ENCODE measurements at regions not wholly inside any gene's neighbourhood (a gene's known extent, or its start where the extent isn't known, plus 50 kb on each side); places are given as distances from the start of the nearest gene placed in this dataset.

DNA sequence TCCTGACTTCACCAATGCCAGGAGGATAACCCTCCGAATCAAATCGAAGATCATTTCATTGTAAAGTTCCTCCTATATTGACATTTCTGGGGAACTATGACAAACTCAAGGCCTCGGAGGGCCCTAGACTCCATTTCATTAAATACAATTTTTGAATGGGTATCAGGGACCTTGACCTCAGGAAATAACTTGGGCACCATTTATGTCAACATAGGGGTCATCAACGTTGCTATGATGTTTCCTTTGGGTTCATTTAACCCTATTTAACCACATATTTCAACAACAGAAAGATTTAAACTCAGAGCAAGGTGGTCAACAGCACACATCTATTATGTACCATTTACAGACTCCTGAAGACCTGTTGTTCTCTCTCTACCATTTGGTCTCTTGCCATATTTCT, 395.1 kb downstream of the TRIML1 start:
- Histone ChIP-seq H3K9ac (ENCODE audit: low read length) (no peak overlapping the region), H3K79me2 (ENCODE audit: low read length) (no peaks in the 10 kb centered on the region), H2AFZ (ENCODE audit: low read depth, low read length) (no peak overlapping the region), H3K27ac (ENCODE audit: low read length) (no peak overlapping the region), H3K4me1 (ENCODE audit: low read length) (no peaks in the 10 kb centered on the region), H3K4me3 (ENCODE audit: low read length) (no peak overlapping the region), H3K9me3 (ENCODE audit: insufficient read depth, low read length) (no peaks in the 10 kb centered on the region), H3K27me3 (ENCODE audit: low read depth, low read length) (no peaks in the 10 kb centered on the region), H4K20me1 (ENCODE audit: insufficient read depth, low read length) (no peaks in the 10 kb centered on the region), H3K4me2 (ENCODE audit: low read length) (no peak overlapping the region), H3K36me3 (replicated peaks; ENCODE audit: low read depth, low read length) (no peaks in the 10 kb centered on the region)
- TF ChIP-seq, protein P1, sequence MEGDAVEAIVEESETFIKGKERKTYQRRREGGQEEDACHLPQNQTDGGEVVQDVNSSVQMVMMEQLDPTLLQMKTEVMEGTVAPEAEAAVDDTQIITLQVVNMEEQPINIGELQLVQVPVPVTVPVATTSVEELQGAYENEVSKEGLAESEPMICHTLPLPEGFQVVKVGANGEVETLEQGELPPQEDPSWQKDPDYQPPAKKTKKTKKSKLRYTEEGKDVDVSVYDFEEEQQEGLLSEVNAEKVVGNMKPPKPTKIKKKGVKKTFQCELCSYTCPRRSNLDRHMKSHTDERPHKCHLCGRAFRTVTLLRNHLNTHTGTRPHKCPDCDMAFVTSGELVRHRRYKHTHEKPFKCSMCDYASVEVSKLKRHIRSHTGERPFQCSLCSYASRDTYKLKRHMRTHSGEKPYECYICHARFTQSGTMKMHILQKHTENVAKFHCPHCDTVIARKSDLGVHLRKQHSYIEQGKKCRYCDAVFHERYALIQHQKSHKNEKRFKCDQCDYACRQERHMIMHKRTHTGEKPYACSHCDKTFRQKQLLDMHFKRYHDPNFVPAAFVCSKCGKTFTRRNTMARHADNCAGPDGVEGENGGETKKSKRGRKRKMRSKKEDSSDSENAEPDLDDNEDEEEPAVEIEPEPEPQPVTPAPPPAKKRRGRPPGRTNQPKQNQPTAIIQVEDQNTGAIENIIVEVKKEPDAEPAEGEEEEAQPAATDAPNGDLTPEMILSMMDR (IDR thresholded peaks at IDR 0.05; ENCODE audit: low read depth, low read length) = no peak
- no peak for TF ChIP-seq EZH2phosphoT487 (IDR thresholded peaks at IDR 0.05; ENCODE audit: low read depth)

DNA sequence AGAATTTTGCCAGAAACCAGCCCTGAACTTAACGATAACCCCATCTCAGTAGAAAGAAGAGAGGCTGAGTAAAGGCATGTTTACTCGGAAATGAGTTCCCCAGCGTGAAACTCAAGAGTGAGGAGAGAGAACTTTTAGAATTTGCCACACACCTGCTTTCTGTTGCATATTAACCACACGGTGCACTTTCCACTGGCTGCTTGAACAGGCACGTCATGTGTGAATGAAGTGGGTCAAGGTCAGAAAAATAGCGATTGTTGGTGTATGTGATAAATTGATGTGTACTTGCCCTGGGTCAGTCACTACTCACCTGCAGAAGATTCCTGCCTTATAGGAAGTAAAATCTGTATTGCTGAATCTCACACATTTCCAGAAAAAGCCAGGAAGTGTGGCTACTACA, 395.7 kb downstream of the TRIML1 start:
- no peaks in the 10 kb centered on the region for H4K20me1 ChIP-seq (ENCODE audit: insufficient read depth, low read length)

DNA sequence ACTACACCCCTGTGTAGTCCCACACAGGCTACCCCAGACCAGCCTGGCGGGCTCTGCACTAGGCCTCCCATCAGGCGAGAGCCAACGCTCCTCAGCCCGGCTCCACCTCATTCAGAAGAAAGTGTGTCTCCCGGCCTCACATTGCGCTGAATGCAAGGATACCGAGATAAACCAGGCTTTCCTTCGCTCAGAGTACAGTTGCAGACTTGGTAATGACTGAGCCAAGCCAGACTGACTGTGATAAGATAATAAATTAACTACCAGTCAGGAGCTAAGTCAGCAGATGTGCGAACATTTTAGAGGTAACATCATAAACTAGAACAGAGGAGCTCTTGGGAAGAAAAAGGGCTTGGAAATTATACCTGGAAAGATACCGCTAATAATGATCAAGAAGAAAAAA, 397.6 kb downstream of the TRIML1 start:
- TF ChIP-seq, protein P1 (IDR thresholded peaks at IDR 0.05; ENCODE audit: low read depth, low read length) = no peak
- no peak for TF ChIP-seq EZH2phosphoT487 (IDR thresholded peaks at IDR 0.05; ENCODE audit: low read depth)
- Histone ChIP-seq H3K27me3 (ENCODE audit: low read depth, low read length) (no peaks in the 10 kb centered on the region), H4K20me1 (ENCODE audit: insufficient read depth, low read length) (no peaks in the 10 kb centered on the region), H3K79me2 (ENCODE audit: low read length) (no peaks in the 10 kb centered on the region), H3K9ac (ENCODE audit: low read length) (no peak overlapping the region), H3K27ac (ENCODE audit: low read length) (no peak overlapping the region), H3K4me3 (ENCODE audit: low read length) (no peak overlapping the region), H3K9me3 (ENCODE audit: insufficient read depth, low read length) (no peaks in the 10 kb centered on the region), H3K4me2 (ENCODE audit: low read length) (no peak overlapping the region), H2AFZ (ENCODE audit: low read depth, low read length) (no peak overlapping the region), H3K36me3 (replicated peaks; ENCODE audit: low read depth, low read length) (no peaks in the 10 kb centered on the region), H3K4me1 (ENCODE audit: low read length) (no peaks in the 10 kb centered on the region)

More for the DNA sequence above, 395.7 kb downstream of the TRIML1 start:
- no peaks in the 10 kb centered on the region for H3K4me1 ChIP-seq (ENCODE audit: low read length)
- H3K27ac ChIP-seq (ENCODE audit: low read length) = no peak overlapping the region
- no peak overlapping the region for H3K4me2 ChIP-seq (ENCODE audit: low read length)
- H3K9ac ChIP-seq (ENCODE audit: low read length) = no peak overlapping the region
- H3K79me2 ChIP-seq (ENCODE audit: low read length) = no peaks in the 10 kb centered on the region
- H2AFZ ChIP-seq (ENCODE audit: low read depth, low read length) = no peak overlapping the region
- H3K27me3 ChIP-seq (ENCODE audit: low read depth, low read length) = no peaks in the 10 kb centered on the region
- TF ChIP-seq EZH2phosphoT487 (IDR thresholded peaks at IDR 0.05; ENCODE audit: low read depth) = no peak
- TF ChIP-seq, protein P1 (IDR thresholded peaks at IDR 0.05; ENCODE audit: low read depth, low read length) = no peak
- no peaks in the 10 kb centered on the region for H3K9me3 ChIP-seq (ENCODE audit: insufficient read depth, low read length)
- no peaks in the 10 kb centered on the region for H3K36me3 ChIP-seq (replicated peaks; ENCODE audit: low read depth, low read length)
- H3K4me3 ChIP-seq (ENCODE audit: low read length) = no peak overlapping the region

DNA sequence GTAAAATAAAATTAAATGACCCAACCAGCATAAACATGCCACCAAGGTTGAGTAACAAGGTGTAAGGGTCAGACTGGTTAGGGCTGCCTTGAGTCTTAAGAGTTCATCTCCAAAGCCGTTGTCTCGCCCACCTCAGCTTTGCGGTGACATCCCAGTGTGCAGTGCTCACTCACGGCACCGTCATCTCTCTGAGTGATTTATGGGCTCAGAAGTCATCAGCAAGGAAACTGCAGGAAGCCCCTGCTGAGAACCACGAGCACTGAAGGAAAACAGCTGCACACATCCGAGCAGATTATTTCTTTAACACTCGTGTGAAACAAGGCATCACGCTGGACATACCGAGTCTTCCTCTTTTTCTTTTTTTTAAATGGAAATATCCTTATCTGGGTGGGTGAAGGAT, 411.1 kb downstream of the TRIML1 start:
- H3K27me3 ChIP-seq (ENCODE audit: low read depth, low read length) = no peaks in the 10 kb centered on the region
- H3K4me3 ChIP-seq (ENCODE audit: low read length) = no peak overlapping the region
- TF ChIP-seq EZH2phosphoT487 (IDR thresholded peaks at IDR 0.05; ENCODE audit: low read depth) = no peak
- TF ChIP-seq, protein P1 (IDR thresholded peaks at IDR 0.05; ENCODE audit: low read depth, low read length) = no peak
- H3K9me3 ChIP-seq (ENCODE audit: insufficient read depth, low read length) = no peaks in the 10 kb centered on the region
- H3K36me3 ChIP-seq (replicated peaks; ENCODE audit: low read depth, low read length) = no peaks in the 10 kb centered on the region
- H3K4me2 ChIP-seq (ENCODE audit: low read length) = no peak overlapping the region
- no peak overlapping the region for H3K9ac ChIP-seq (ENCODE audit: low read length)
- H3K4me1 ChIP-seq (ENCODE audit: low read length) = no peaks in the 10 kb centered on the region
- H3K79me2 ChIP-seq (ENCODE audit: low read length) = no peaks in the 10 kb centered on the region
- no peak overlapping the region for H3K27ac ChIP-seq (ENCODE audit: low read length)
- H4K20me1 ChIP-seq (ENCODE audit: insufficient read depth, low read length) = no peaks in the 10 kb centered on the region
- H2AFZ ChIP-seq (ENCODE audit: low read depth, low read length) = no peak overlapping the region
